ENCODE measurements at regions not wholly inside any gene's neighbourhood (a gene's known extent, or its start where the extent isn't known, plus 50 kb on each side); places are given as distances from the start of the nearest gene placed in this dataset.

- H3K4me3 ChIP-seq (ENCODE audit: low read depth, low read length): no peak overlapping the region
- DNase-seq (ENCODE audit: low read depth): no peak
- no peak for TF ChIP-seq CTCF (IDR thresholded peaks at IDR 0.05; ENCODE audit: low read depth, low read length, missing control alignments)
Measured at GRCh38 chr10:63766745-63767137, 245.5 kb downstream of the REEP3 start.

GRCh38 chr10:63767138-63767801 is 246.1 kb downstream of the REEP3 start:
- no peak for DNase-seq (ENCODE audit: low read depth)
- TF ChIP-seq CTCF (IDR thresholded peaks at IDR 0.05; ENCODE audit: low read depth, low read length, missing control alignments): peak; percentile 5

GRCh38 chr10:63769367-63769766 is 248.2 kb downstream of the REEP3 start:
- DNase-seq (ENCODE audit: low read depth): no peak
- no peak for TF ChIP-seq CTCF (IDR thresholded peaks at IDR 0.05; ENCODE audit: low read depth, low read length, missing control alignments)
- H3K4me3 ChIP-seq (ENCODE audit: low read depth, low read length): no peak overlapping the region

More at GRCh38 chr10:63767138-63767801, 246.1 kb downstream of the REEP3 start:
- H3K4me3 ChIP-seq (ENCODE audit: low read depth, low read length): no peak overlapping the region

- DNase-seq (ENCODE audit: low read depth): no peak
- no peak for TF ChIP-seq CTCF (IDR thresholded peaks at IDR 0.05; ENCODE audit: low read depth, low read length, missing control alignments)
Measured at GRCh38 chr10:63770523-63770922, 249.3 kb downstream of the REEP3 start.

GRCh38 chr10:63772491-63772890 is 251.3 kb downstream of the REEP3 start:
- H3K4me3 ChIP-seq (ENCODE audit: low read depth, low read length): no peak overlapping the region
- no peak for TF ChIP-seq CTCF (IDR thresholded peaks at IDR 0.05; ENCODE audit: low read depth, low read length, missing control alignments)
- DNase-seq (ENCODE audit: low read depth): no peak

More at GRCh38 chr10:63770523-63770922, 249.3 kb downstream of the REEP3 start:
- H3K4me3 ChIP-seq (ENCODE audit: low read depth, low read length): no peak overlapping the region

- no peak for DNase-seq (ENCODE audit: low read depth)
- H3K4me3 ChIP-seq (ENCODE audit: low read depth, low read length): no peak overlapping the region
- TF ChIP-seq CTCF (IDR thresholded peaks at IDR 0.05; ENCODE audit: low read depth, low read length, missing control alignments): no peak
Measured at GRCh38 chr10:63773106-63773505, 251.9 kb downstream of the REEP3 start.

- DNase-seq (ENCODE audit: low read depth): no peak
- H3K4me3 ChIP-seq (ENCODE audit: low read depth, low read length): no peak overlapping the region
- no peak for TF ChIP-seq CTCF (IDR thresholded peaks at IDR 0.05; ENCODE audit: low read depth, low read length, missing control alignments)
Measured at GRCh38 chr10:63773962-63774361, 252.8 kb downstream of the REEP3 start.

Data from GM12864 (cell line).